ENCODE measurements at regions not wholly inside any gene's neighbourhood (a gene's known extent, or its start where the extent isn't known, plus 50 kb on each side); places are given as distances from the start of the nearest gene placed in this dataset.

DNA sequence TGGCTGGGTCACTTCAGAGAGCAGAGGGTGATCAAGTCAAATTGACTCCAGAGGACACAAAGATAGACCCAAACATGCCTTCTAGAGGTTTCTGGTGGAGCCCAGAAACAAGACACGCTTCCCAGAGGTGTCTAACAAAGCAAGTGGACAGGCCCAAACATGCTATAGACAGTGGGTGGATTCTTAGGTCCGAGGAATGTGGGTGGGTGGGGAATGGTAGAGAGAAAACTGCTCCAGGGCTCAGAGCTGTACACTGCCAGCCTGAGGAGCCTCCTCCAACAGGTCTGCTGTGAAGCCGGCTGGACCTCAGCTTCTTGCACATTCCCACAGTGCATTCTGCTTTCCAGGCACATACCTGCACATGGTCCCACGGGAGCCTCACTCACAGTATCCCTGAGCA is 116.8 kb upstream of the NECTIN1 start:
- no peaks in the 10 kb centered on the region for H3K4me1 ChIP-seq (ENCODE audit: insufficient read depth)
- WGBS, 2 experiments (ENCODE audit: low coverage in 1 of 2, low lambda C conversion rate in 2 of 2, missing lambda C conversion rate in 2 of 2): 36 to 56% methylated on average over 4 of the region's 4 CpGs
- H3F3A ChIP-seq (ENCODE audit: insufficient read depth): no peaks in the 10 kb centered on the region
- peaks cover 12% of the 10 kb centered on the region for H3K27me3 ChIP-seq (replicated peaks; ENCODE audit: insufficient read depth)
- no peak for TF ChIP-seq EZH2phosphoT487 (IDR thresholded peaks at IDR 0.05; ENCODE audit: insufficient read depth, low read depth)
- no peak for TF ChIP-seq EZH2 (IDR thresholded peaks at IDR 0.05; ENCODE audit: insufficient read depth, poor library complexity, severe bottlenecking)
- H2AFZ ChIP-seq: no peak overlapping the region
- no peak for DNase-seq
- no peak overlapping the region for H3K4me3 ChIP-seq
- H4K20me1 ChIP-seq (ENCODE audit: insufficient read depth): no peaks in the 10 kb centered on the region
- no peak overlapping the region for H3K4me2 ChIP-seq (ENCODE audit: unreplicated experiment)
- no peaks in the 10 kb centered on the region for H3K36me3 ChIP-seq (ENCODE audit: low read depth)
- no peak overlapping the region for H3K9ac ChIP-seq
- H3K79me2 ChIP-seq (ENCODE audit: insufficient read depth): no peaks in the 10 kb centered on the region
- no peaks in the 10 kb centered on the region for H3K9me2 ChIP-seq (ENCODE audit: insufficient read depth)
- in situ Hi-C loops (cut with MboI): no loop called here
- H3K9me3 ChIP-seq (ENCODE audit: low read depth): no peaks in the 10 kb centered on the region
- no peak overlapping the region for H3K27ac ChIP-seq

DNA sequence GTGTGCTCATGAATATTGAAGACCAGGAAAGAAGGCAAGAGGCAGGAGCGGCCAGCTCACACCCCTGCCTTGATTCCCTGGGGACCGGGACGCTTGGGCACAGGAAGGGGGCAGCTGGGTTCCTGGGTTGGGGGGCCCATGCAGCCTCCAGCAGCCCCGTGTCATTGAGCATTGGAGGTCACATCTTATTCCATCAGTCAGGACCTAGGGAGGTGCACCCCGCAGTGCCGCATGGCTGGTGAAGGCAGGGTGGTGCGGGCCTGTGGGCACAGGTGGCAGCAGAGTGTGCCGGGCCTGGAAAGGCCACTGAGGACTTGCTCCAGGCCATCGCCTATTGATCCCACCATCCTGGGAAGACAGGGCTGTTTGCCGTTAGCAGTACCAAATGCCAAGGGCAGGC is 116.3 kb upstream of the NECTIN1 start:
- no peaks in the 10 kb centered on the region for H3K4me1 ChIP-seq (ENCODE audit: insufficient read depth)
- no peak overlapping the region for H3K4me2 ChIP-seq (ENCODE audit: unreplicated experiment)
- no peak overlapping the region for H3K4me3 ChIP-seq
- H2AFZ ChIP-seq: no peak overlapping the region
- TF ChIP-seq EZH2phosphoT487 (IDR thresholded peaks at IDR 0.05; ENCODE audit: insufficient read depth, low read depth) (no peak), EZH2 (IDR thresholded peaks at IDR 0.05; ENCODE audit: insufficient read depth, poor library complexity, severe bottlenecking) (no peak)
- DNase-seq: no peak
- H3K27ac ChIP-seq: no peak overlapping the region
- peaks cover 16% of the 10 kb centered on the region for H3K27me3 ChIP-seq (replicated peaks; ENCODE audit: insufficient read depth)
- no peaks in the 10 kb centered on the region for H3K9me3 ChIP-seq (ENCODE audit: low read depth)
- no peaks in the 10 kb centered on the region for H4K20me1 ChIP-seq (ENCODE audit: insufficient read depth)
- WGBS, 2 experiments (ENCODE audit: low coverage in 1 of 2, low lambda C conversion rate in 2 of 2, missing lambda C conversion rate in 2 of 2): 58 to 64% methylated on average over 10 of the region's 10 CpGs
- no peak overlapping the region for H3K9ac ChIP-seq
- no peaks in the 10 kb centered on the region for H3K9me2 ChIP-seq (ENCODE audit: insufficient read depth)
- in situ Hi-C loops (cut with MboI): no loop called here
- no peaks in the 10 kb centered on the region for H3F3A ChIP-seq (ENCODE audit: insufficient read depth)
- no peaks in the 10 kb centered on the region for H3K79me2 ChIP-seq (ENCODE audit: insufficient read depth)
- H3K36me3 ChIP-seq (ENCODE audit: low read depth): no peaks in the 10 kb centered on the region

GRCh38 chr11:119844808-119845207 is 115.8 kb upstream of the NECTIN1 start:
- H3K27me3 ChIP-seq (replicated peaks; ENCODE audit: insufficient read depth): peaks cover 18% of the 10 kb centered on the region
- H3K9me2 ChIP-seq (ENCODE audit: insufficient read depth): no peaks in the 10 kb centered on the region
- no peaks in the 10 kb centered on the region for H3F3A ChIP-seq (ENCODE audit: insufficient read depth)
- no peaks in the 10 kb centered on the region for H3K36me3 ChIP-seq (ENCODE audit: low read depth)
- H3K4me3 ChIP-seq: no peak overlapping the region
- 25 to 38% methylated on average over 4 of the region's 4 CpGs for WGBS, 2 experiments (ENCODE audit: low coverage in 1 of 2, low lambda C conversion rate in 2 of 2, missing lambda C conversion rate in 2 of 2)
- H3K9ac ChIP-seq: no peak overlapping the region
- no peak overlapping the region for H3K27ac ChIP-seq
- TF ChIP-seq EZH2phosphoT487 (IDR thresholded peaks at IDR 0.05; ENCODE audit: insufficient read depth, low read depth): no peak
- H3K9me3 ChIP-seq (ENCODE audit: low read depth): no peaks in the 10 kb centered on the region
- no peaks in the 10 kb centered on the region for H3K4me1 ChIP-seq (ENCODE audit: insufficient read depth)
- in situ Hi-C loops (cut with MboI): no loop called here
- no peak overlapping the region for H3K4me2 ChIP-seq (ENCODE audit: unreplicated experiment)
- H3K79me2 ChIP-seq (ENCODE audit: insufficient read depth): no peaks in the 10 kb centered on the region
- no peaks in the 10 kb centered on the region for H4K20me1 ChIP-seq (ENCODE audit: insufficient read depth)
- no peak for DNase-seq
- H2AFZ ChIP-seq: no peak overlapping the region

DNA sequence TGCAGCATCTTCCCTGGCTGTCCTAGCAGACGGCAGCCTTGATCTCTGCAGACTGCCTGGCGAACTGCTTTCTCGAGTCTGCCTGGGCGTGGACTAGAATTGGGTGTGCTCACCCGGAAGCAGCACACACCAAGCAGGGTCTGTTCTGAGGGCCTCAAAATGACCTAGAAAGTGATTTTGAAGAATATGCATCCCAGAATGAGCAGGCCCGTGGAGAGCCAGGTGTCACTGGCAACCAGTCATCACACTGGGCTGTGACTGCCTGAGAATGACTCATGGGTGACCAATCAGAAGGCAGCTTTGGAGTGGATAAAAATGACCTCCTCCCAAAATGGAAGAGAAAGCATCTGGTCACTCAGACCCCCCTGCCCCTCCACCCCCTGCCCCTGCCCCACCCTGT is 114.9 kb upstream of the NECTIN1 start:
- TF ChIP-seq EZH2 (IDR thresholded peaks at IDR 0.05; ENCODE audit: insufficient read depth, poor library complexity, severe bottlenecking) (no peak), EZH2phosphoT487 (IDR thresholded peaks at IDR 0.05; ENCODE audit: insufficient read depth, low read depth) (no peak)
- Histone ChIP-seq H3K4me1 (ENCODE audit: insufficient read depth) (no peaks in the 10 kb centered on the region), H3K9me2 (ENCODE audit: insufficient read depth) (no peaks in the 10 kb centered on the region), H3K9ac (no peak overlapping the region), H3K27ac (no peak overlapping the region), H3F3A (ENCODE audit: insufficient read depth) (no peaks in the 10 kb centered on the region), H3K36me3 (ENCODE audit: low read depth) (no peaks in the 10 kb centered on the region), H3K4me3 (no peak overlapping the region), H4K20me1 (ENCODE audit: insufficient read depth) (no peaks in the 10 kb centered on the region), H2AFZ (no peak overlapping the region), H3K4me2 (ENCODE audit: unreplicated experiment) (no peak overlapping the region), H3K27me3 (replicated peaks; ENCODE audit: insufficient read depth) (peaks cover 19% of the 10 kb centered on the region), H3K79me2 (ENCODE audit: insufficient read depth) (no peaks in the 10 kb centered on the region), H3K9me3 (ENCODE audit: low read depth) (no peaks in the 10 kb centered on the region)
- in situ Hi-C loops (cut with MboI): no loop called here
- peak; percentile 49 for DNase-seq
- WGBS, 2 experiments (ENCODE audit: low coverage in 1 of 2, low lambda C conversion rate in 2 of 2, missing lambda C conversion rate in 2 of 2): 40 to 47% methylated on average over 6 of the region's 6 CpGs

GRCh38 chr11:119842731-119843130 is 113.7 kb upstream of the NECTIN1 start:
- H3K27ac ChIP-seq: no peak overlapping the region
- H2AFZ ChIP-seq: no peak overlapping the region
- H3K9me3 ChIP-seq (ENCODE audit: low read depth): no peaks in the 10 kb centered on the region
- H3F3A ChIP-seq (ENCODE audit: insufficient read depth): no peaks in the 10 kb centered on the region
- no peaks in the 10 kb centered on the region for H4K20me1 ChIP-seq (ENCODE audit: insufficient read depth)
- no peak overlapping the region for H3K4me3 ChIP-seq
- no peak overlapping the region for H3K4me2 ChIP-seq (ENCODE audit: unreplicated experiment)
- in situ Hi-C loops (cut with MboI): no loop called here
- 40 to 45% methylated on average over 4 of the region's 4 CpGs for WGBS, 2 experiments (ENCODE audit: low coverage in 1 of 2, low lambda C conversion rate in 2 of 2, missing lambda C conversion rate in 2 of 2)
- H3K27me3 ChIP-seq (replicated peaks; ENCODE audit: insufficient read depth): peaks cover 30% of the 10 kb centered on the region
- no peaks in the 10 kb centered on the region for H3K9me2 ChIP-seq (ENCODE audit: insufficient read depth)
- H3K79me2 ChIP-seq (ENCODE audit: insufficient read depth): no peaks in the 10 kb centered on the region
- DNase-seq: no peak
- H3K9ac ChIP-seq: no peak overlapping the region
- TF ChIP-seq EZH2phosphoT487 (IDR thresholded peaks at IDR 0.05; ENCODE audit: insufficient read depth, low read depth) (no peak), EZH2 (IDR thresholded peaks at IDR 0.05; ENCODE audit: insufficient read depth, poor library complexity, severe bottlenecking) (no peak)
- no peaks in the 10 kb centered on the region for H3K36me3 ChIP-seq (ENCODE audit: low read depth)
- no peaks in the 10 kb centered on the region for H3K4me1 ChIP-seq (ENCODE audit: insufficient read depth)

All from GM23248 (cell line).